ENCODE measurements at regions not wholly inside any gene's neighbourhood (a gene's known extent, or its start where the extent isn't known, plus 50 kb on each side); places are given as distances from the start of the nearest gene placed in this dataset.

GRCh38 chr20:60283281-60283680 lies 325.1 kb downstream of the CDH26 start:
- Histone ChIP-seq H3K56ac (ENCODE audit: extremely low read depth, insufficient read depth, low read length) (no peak overlapping the region), H2BK120ac (ENCODE audit: low read depth, low read length) (no peak overlapping the region), H4K8ac (ENCODE audit: low read depth in 2 of 2, low read length in 2 of 2) (no peak overlapping the region), H3K4me2 (ENCODE audit: low read depth, low read length) (no peak overlapping the region), H3K9me3 (ENCODE audit: control insufficient read depth, insufficient read depth, low read length) (peaks cover 8% of the 10 kb centered on the region; the same call in 1 of the 2 replicates), H3K9ac (ENCODE audit: low read depth, low read length) (no peak overlapping the region), H3K23ac (ENCODE audit: low read depth, low read length) (no peak overlapping the region), H3K4ac (ENCODE audit: low read depth, low read length) (no peak overlapping the region), H3K36me3 (ENCODE audit: control insufficient read depth, insufficient read depth, low read length) (no peaks in the 10 kb centered on the region), H2AFZ (replicated peaks; ENCODE audit: low read length, poor library complexity) (no peak overlapping the region), H2BK20ac (ENCODE audit: low read depth, low read length) (no peak overlapping the region), H3K4me1 (ENCODE audit: control insufficient read depth, insufficient read depth, low read length) (no peaks in the 10 kb centered on the region), H2BK5ac (ENCODE audit: low read depth, low read length, poor library complexity, severe bottlenecking) (no peak overlapping the region), H4K91ac (ENCODE audit: insufficient read depth, low read depth, low read length) (no peak overlapping the region), H2AK5ac (ENCODE audit: low read depth, low read length) (no peak overlapping the region), H3K27ac (ENCODE audit: insufficient read depth, low read length) (no peak overlapping the region), H2BK15ac (ENCODE audit: low read depth, low read length) (no peak overlapping the region), H2AK9ac (replicated peaks; ENCODE audit: low read depth, low read length, poor library complexity) (no peak overlapping the region), H3K79me1 (ENCODE audit: low read depth in 1 of 2, low read length in 2 of 2) (no peaks in the 10 kb centered on the region), H3K14ac (replicated peaks; ENCODE audit: low read depth, low read length) (no peak overlapping the region), H4K20me1 (ENCODE audit: insufficient read depth, low read length) (no peaks in the 10 kb centered on the region), H3K4me3 (ENCODE audit: insufficient read depth, low read depth, low read length) (no peak overlapping the region), H4K5ac (ENCODE audit: low read depth, low read length) (no peak overlapping the region), H3K9me1 (ENCODE audit: insufficient read depth, low read length) (no peaks in the 10 kb centered on the region), H3K18ac (ENCODE audit: low read depth, low read length) (no peak overlapping the region), H3K27me3 (ENCODE audit: control insufficient read depth, insufficient read depth, low read length) (no peaks in the 10 kb centered on the region)
- CTCF ChIA-PET = no interaction called here
- dilution Hi-C loops (cut with HindIII; ENCODE audit: low sequenced_read_pairs, unreplicated experiment) = no loop called here
- intact Hi-C loops (cut with micrococcal nuclease) = no loop called here
- DNase-seq = no peak
- POLR2A ChIA-PET (ENCODE audit: unreplicated experiment) = no interaction called here
- no TSS peak for BruUV-seq (replicated peaks)
- in situ Hi-C loops (cut with MboI; ENCODE audit: low sequenced_read_pairs) = no loop called here
- TF ChIP-seq RFX5 (IDR thresholded peaks at IDR 0.05; ENCODE audit: low read depth, low read length) (no peak), CEBPB (IDR thresholded peaks at IDR 0.05; ENCODE audit: low read depth, low read length) (no peak), SMC3 (IDR thresholded peaks at IDR 0.05; ENCODE audit: low read depth, low read length) (no peak), CHD1 (IDR thresholded peaks at IDR 0.05; ENCODE audit: low read depth, low read length) (no peak), BHLHE40 (IDR thresholded peaks at IDR 0.05; ENCODE audit: low read depth, low read length) (no peak), POLR2A (IDR thresholded peaks at IDR 0.05; ENCODE audit: low read depth, low read length) (no peak), RCOR1 (IDR thresholded peaks at IDR 0.05; ENCODE audit: insufficient replicate concordance, low read length) (no peak), MAFK (IDR thresholded peaks at IDR 0.05; ENCODE audit: low read depth, low read length) (no peak), MAZ (IDR thresholded peaks at IDR 0.05; ENCODE audit: borderline replicate concordance, low read depth, low read length) (no peak), MXI1 (IDR thresholded peaks at IDR 0.05; ENCODE audit: borderline replicate concordance, low read depth, low read length) (no peak), FOS (IDR thresholded peaks at IDR 0.05; ENCODE audit: low read depth, low read length) (no peak), RAD21 (IDR thresholded peaks at IDR 0.05; ENCODE audit: low read length) (no peak), ELK1 (IDR thresholded peaks at IDR 0.05; ENCODE audit: borderline replicate concordance, low read depth, low read length) (no peak), NFE2L2 (IDR thresholded peaks at IDR 0.05; ENCODE audit: low read depth, low read length) (no peak)
- TF ChIP-seq, protein P1, sequence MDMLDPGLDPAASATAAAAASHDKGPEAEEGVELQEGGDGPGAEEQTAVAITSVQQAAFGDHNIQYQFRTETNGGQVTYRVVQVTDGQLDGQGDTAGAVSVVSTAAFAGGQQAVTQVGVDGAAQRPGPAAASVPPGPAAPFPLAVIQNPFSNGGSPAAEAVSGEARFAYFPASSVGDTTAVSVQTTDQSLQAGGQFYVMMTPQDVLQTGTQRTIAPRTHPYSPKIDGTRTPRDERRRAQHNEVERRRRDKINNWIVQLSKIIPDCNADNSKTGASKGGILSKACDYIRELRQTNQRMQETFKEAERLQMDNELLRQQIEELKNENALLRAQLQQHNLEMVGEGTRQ (IDR thresholded peaks at IDR 0.05; ENCODE audit: low read depth, low read length) = no peak
- TF ChIP-seq, protein P2, sequence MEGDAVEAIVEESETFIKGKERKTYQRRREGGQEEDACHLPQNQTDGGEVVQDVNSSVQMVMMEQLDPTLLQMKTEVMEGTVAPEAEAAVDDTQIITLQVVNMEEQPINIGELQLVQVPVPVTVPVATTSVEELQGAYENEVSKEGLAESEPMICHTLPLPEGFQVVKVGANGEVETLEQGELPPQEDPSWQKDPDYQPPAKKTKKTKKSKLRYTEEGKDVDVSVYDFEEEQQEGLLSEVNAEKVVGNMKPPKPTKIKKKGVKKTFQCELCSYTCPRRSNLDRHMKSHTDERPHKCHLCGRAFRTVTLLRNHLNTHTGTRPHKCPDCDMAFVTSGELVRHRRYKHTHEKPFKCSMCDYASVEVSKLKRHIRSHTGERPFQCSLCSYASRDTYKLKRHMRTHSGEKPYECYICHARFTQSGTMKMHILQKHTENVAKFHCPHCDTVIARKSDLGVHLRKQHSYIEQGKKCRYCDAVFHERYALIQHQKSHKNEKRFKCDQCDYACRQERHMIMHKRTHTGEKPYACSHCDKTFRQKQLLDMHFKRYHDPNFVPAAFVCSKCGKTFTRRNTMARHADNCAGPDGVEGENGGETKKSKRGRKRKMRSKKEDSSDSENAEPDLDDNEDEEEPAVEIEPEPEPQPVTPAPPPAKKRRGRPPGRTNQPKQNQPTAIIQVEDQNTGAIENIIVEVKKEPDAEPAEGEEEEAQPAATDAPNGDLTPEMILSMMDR (conservative IDR thresholded peaks at IDR 0.05; ENCODE audit: low read depth, low read length) = no peak
- ATAC-seq (ENCODE audit: low read depth) = no peak
